22Rv1 (cell line): ENCODE measurements at regions not wholly inside any gene's neighbourhood (a gene's known extent, or its start where the extent isn't known, plus 50 kb on each side); places are given as distances from the start of the nearest gene placed in this dataset.

Source experiments
- H3K27ac ChIP-seq: fragments of 450-650 bp; 2 replicates; pipeline ENCODE4 v1.5.1; 2017
- CTCF ChIP-seq: fragments of 450-650 bp; IDR thresholded peaks from 2 replicates; pipeline ENCODE4 v1.5.1; 2017; ENCODE audit warnings: mild to moderate bottlenecking
- ZFX ChIP-seq: fragments of 450-650 bp; IDR thresholded peaks from 2 replicates; pipeline ENCODE4 v1.6.1; 2017; ENCODE audit warnings: antibody characterized with exemption, borderline replicate concordance

GRCh38 chr6:22929311-22929985 is 360.1 kb downstream of the HDGFL1 start:
- H3K27ac ChIP-seq: no peak overlapping the region
- no peak for TF ChIP-seq ZFX

GRCh38 chr6:22940581-22941290 is 371.4 kb downstream of the HDGFL1 start:
- no peak for TF ChIP-seq ZFX
- TF ChIP-seq CTCF: no peak
- no peak overlapping the region for H3K27ac ChIP-seq

GRCh38 chr6:22942403-22942802 is 373.0 kb downstream of the HDGFL1 start:
- TF ChIP-seq CTCF (no peak), ZFX (no peak)
- no peak overlapping the region for H3K27ac ChIP-seq

GRCh38 chr6:22943327-22943726 is 374.0 kb downstream of the HDGFL1 start:
- TF ChIP-seq ZFX (no peak), CTCF (no peak)
- no peak overlapping the region for H3K27ac ChIP-seq

GRCh38 chr6:22949967-22950366 is 380.6 kb downstream of the HDGFL1 start:
- no peak overlapping the region for H3K27ac ChIP-seq
- TF ChIP-seq CTCF: no peak
- TF ChIP-seq ZFX: no peak

GRCh38 chr6:22952097-22952496 is 382.7 kb downstream of the HDGFL1 start:
- TF ChIP-seq ZFX: no peak
- H3K27ac ChIP-seq: no peak overlapping the region

GRCh38 chr6:22954749-22955385 is 385.5 kb downstream of the HDGFL1 start:
- no peak overlapping the region for H3K27ac ChIP-seq
- no peak for TF ChIP-seq ZFX

GRCh38 chr6:22956029-22956681 is 386.8 kb downstream of the HDGFL1 start:
- TF ChIP-seq ZFX: no peak
- no peak for TF ChIP-seq CTCF
- no peak overlapping the region for H3K27ac ChIP-seq
